Hepatocyte (in vitro differentiated cells): ENCODE measurements at regions not wholly inside any gene's neighbourhood (a gene's known extent, or its start where the extent isn't known, plus 50 kb on each side); places are given as distances from the start of the nearest gene placed in this dataset.
A peak's percentile ranks its signal among the peaks of the same experiment; 100 is the strongest.

ENCODE experiments used
- DNase-seq: peaks from one replicate; pipeline ENCODE4 v3.0.0-alpha.2; 2016; ENCODE audit warnings: low spot score
- H2AFZ ChIP-seq: fragments of 200-600 bp; sonication (generic); 2 replicates; pipeline ENCODE4 v1.6.0; 2016; ENCODE audit warnings: antibody characterized with exemption, mild to moderate bottlenecking
- H3K27ac ChIP-seq: fragments of 200-600 bp; sonication (generic); 2 replicates; pipeline ENCODE4 v1.5.1; 2016; ENCODE audit warnings: mild to moderate bottlenecking
- H3K27me3 ChIP-seq: fragments of 200-600 bp; sonication (generic); 2 replicates; pipeline ENCODE4 v1.6.1; 2016
- H3K36me3 ChIP-seq: fragments of 200-600 bp; sonication (generic); replicated peaks from 2 replicates; pipeline ENCODE4 v1.5.1; 2016; ENCODE audit warnings: low read depth; ENCODE audit not compliant: insufficient read depth
- H3K4me1 ChIP-seq: fragments of 200-600 bp; sonication (generic); 2 replicates; pipeline ENCODE4 v1.5.1; 2016; ENCODE audit warnings: mild to moderate bottlenecking, moderate library complexity; ENCODE audit not compliant: insufficient read depth
- H3K4me2 ChIP-seq: fragments of 200-600 bp; sonication (generic); 2 replicates; pipeline ENCODE4 v1.6.0; 2016
- H3K4me3 ChIP-seq: fragments of 200-600 bp; sonication (generic); 2 replicates; pipeline ENCODE4 v1.5.1; 2016; ENCODE audit warnings: mild to moderate bottlenecking
- H3K79me2 ChIP-seq: fragments of 200-600 bp; sonication (generic); 2 replicates; pipeline ENCODE4 v1.6.0; 2017; ENCODE audit warnings: mild to moderate bottlenecking
- H3K9me2 ChIP-seq: fragments of 200-600 bp; sonication (generic); replicated peaks from 2 replicates; pipeline ENCODE4 v1.6.0; 2017; ENCODE audit warnings: mild to moderate bottlenecking; ENCODE audit not compliant: insufficient read depth
- H3K9me3 ChIP-seq: fragments of 200-600 bp; sonication (generic); 2 replicates; pipeline ENCODE4 v1.5.1; 2016; ENCODE audit warnings: low read depth, mild to moderate bottlenecking
- H4K20me1 ChIP-seq: fragments of 200-600 bp; sonication (generic); 2 replicates; pipeline ENCODE4 v1.6.0; 2016; ENCODE audit warnings: mild to moderate bottlenecking; ENCODE audit not compliant: insufficient read depth, poor library complexity, severe bottlenecking
- EZH2 ChIP-seq: fragments of 200-600 bp; sonication (generic); IDR thresholded peaks from 2 replicates; pipeline ENCODE4 v1.6.1; 2016; ENCODE audit warnings: antibody characterized with exemption, mild to moderate bottlenecking, borderline replicate concordance
- EZH2phosphoT487 ChIP-seq: fragments of 200-600 bp; sonication (generic); IDR thresholded peaks from one replicate; pipeline ENCODE4 v1.6.1; 2018; ENCODE audit warnings: antibody characterized with exemption, mild to moderate bottlenecking, low read depth, moderate library complexity; ENCODE audit not compliant: unreplicated experiment, severe bottlenecking
- WGBS: methylation state at CpG from one replicate; pipeline ENCODE4 v1.1.6; 2016; ENCODE audit warnings: low lambda C conversion rate; ENCODE audit errors: missing lambda C conversion rate; 5-methylcytosine and 5-hydroxymethylcytosine counted together
- TF ChIP-seq, protein P1 (sequence below): fragments of 200-600 bp; sonication (generic); IDR thresholded peaks from 2 replicates; pipeline ENCODE4 v1.5.1; 2016; ENCODE audit warnings: antibody characterized with exemption, mild to moderate bottlenecking; ENCODE audit not compliant: poor library complexity

DNA sequence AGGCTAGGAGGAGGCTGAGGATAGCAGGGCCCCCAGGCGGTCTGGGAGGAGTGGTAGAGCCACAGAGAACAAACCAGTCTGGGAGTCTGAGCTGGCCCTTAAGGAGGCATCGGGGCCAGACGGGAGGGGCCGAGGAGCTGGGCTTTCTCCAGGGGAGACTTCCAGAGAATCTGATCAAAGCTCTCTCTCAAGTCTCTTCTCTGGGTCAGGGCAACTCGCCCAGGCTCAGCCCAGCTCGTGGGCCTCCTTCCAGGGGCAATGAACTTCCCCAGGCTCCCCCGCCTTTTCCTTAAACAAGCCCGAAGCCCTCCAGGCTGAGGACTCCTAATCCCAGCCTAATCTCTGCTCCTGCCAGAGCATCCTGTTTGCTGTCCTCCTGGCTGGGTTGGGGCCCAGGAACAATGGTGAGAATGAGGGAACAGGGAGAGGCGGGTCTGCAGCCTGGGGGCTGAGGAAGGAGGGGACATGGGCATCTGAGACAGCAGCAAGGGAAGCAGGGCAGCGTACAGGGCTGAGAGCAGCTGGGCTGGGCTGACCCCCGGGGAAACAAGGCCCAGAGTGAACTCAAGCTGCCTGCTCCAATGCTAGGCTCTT, 173.6 kb downstream of the ANKRD60 start:
- peak; percentile 35 for DNase-seq
- Histone ChIP-seq H3K36me3 (no peaks in the 10 kb centered on the region), H3K79me2 (no peaks in the 10 kb centered on the region), H3K9me3 (no peaks in the 10 kb centered on the region), H3K4me1 (peaks cover 14% of the 10 kb centered on the region), H3K27me3 (no peaks in the 10 kb centered on the region), H2AFZ (no peak overlapping the region), H3K27ac (peak overlapping the region; percentile 28), H3K4me3 (no peak overlapping the region), H4K20me1 (no peaks in the 10 kb centered on the region), H3K4me2 (peak overlapping the region; percentile 29), H3K9me2 (no peaks in the 10 kb centered on the region)
- TF ChIP-seq, protein P1, sequence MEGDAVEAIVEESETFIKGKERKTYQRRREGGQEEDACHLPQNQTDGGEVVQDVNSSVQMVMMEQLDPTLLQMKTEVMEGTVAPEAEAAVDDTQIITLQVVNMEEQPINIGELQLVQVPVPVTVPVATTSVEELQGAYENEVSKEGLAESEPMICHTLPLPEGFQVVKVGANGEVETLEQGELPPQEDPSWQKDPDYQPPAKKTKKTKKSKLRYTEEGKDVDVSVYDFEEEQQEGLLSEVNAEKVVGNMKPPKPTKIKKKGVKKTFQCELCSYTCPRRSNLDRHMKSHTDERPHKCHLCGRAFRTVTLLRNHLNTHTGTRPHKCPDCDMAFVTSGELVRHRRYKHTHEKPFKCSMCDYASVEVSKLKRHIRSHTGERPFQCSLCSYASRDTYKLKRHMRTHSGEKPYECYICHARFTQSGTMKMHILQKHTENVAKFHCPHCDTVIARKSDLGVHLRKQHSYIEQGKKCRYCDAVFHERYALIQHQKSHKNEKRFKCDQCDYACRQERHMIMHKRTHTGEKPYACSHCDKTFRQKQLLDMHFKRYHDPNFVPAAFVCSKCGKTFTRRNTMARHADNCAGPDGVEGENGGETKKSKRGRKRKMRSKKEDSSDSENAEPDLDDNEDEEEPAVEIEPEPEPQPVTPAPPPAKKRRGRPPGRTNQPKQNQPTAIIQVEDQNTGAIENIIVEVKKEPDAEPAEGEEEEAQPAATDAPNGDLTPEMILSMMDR: no peak
- TF ChIP-seq EZH2phosphoT487 (no peak), EZH2 (no peak)
- 23% methylated on average over 11 of the region's 11 CpGs for WGBS

DNA sequence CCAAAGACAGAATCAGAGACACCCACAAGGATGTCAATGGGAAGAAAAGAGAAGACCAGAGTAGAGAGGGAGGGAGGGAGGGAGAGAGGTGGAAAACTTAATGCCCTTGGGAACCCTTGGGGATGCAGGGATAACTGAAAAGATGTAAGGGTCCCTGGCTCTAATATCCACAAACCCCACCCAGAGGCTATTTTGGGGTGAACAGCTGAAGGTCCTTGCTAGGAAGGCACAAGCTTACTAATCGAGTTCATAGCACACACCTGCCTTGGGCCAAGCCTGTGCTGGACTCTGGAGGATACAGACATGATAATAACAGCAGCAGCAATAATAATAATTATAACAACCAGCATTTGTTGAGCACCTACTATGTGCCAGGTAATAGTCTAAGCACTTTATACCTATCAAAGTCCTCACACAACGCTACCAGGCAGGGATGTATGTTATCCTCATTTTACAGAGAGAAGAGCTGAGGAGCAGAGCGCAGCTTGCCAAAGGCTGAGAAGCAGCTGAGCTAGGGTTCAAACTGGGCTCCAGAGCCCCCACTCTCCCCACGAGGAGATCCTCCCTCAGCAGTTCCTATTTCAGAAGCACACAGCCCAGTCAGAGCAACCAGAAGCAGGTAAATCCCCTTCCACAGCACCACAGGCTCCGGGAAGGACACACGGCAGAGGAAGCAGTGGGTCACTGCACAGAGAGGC, 174.2 kb downstream of the ANKRD60 start:
- WGBS: 58% methylated on average over 6 of the region's 6 CpGs
- no peaks in the 10 kb centered on the region for H4K20me1 ChIP-seq
- no peaks in the 10 kb centered on the region for H3K9me2 ChIP-seq
- H3K27ac ChIP-seq: peak overlapping the region; percentile 28
- no peak overlapping the region for H3K4me3 ChIP-seq
- H3K27me3 ChIP-seq: no peaks in the 10 kb centered on the region
- no peaks in the 10 kb centered on the region for H3K36me3 ChIP-seq
- TF ChIP-seq EZH2 (no peak), EZH2phosphoT487 (no peak)
- TF ChIP-seq, protein P1: no peak
- H3K9me3 ChIP-seq: no peaks in the 10 kb centered on the region
- H3K4me1 ChIP-seq: peaks cover 14% of the 10 kb centered on the region
- peak overlapping the region; percentile 29 for H3K4me2 ChIP-seq
- no peaks in the 10 kb centered on the region for H3K79me2 ChIP-seq
- DNase-seq: no peak
- H2AFZ ChIP-seq: no peak overlapping the region

DNA sequence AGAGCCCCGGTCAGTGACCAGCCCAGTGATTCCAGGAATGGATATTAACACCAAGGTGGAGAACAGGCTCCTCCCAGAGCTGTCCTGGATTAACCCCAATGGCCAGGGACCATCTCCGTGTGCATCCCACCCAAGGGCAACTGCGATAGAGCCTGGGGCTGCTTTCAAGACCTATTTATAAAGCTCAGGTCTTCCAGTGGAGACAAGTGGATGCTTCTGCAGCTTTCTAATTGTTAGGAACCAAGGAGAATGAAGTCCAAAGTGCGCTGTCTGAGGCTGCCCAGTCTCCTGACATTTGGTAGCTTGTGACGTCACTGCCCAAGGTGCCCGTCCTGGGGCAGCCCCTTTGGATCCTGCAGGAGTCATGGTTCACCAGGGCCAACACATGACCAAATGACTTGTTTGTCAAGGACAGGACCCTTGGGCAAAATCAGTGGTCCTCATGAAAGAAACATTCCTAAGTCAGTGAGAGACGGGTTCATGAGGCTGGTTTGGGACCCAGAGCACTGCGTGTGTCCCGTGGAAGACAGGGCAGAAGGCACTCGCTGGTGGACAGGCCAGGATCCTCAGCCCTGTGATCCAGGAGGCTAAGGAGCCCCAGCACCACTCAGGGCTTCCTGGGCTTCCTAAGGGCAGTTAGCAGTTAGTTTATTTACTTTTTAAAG, 174.9 kb downstream of the ANKRD60 start:
- no peak for DNase-seq
- TF ChIP-seq EZH2phosphoT487 (no peak), EZH2 (no peak)
- TF ChIP-seq, protein P1: no peak
- H3K36me3 ChIP-seq: no peaks in the 10 kb centered on the region
- H3K27ac ChIP-seq: no peak overlapping the region
- H3K4me2 ChIP-seq: no peak overlapping the region
- 94% methylated on average over 10 of the region's 10 CpGs for WGBS
- H3K4me3 ChIP-seq: no peak overlapping the region
- H3K4me1 ChIP-seq: peaks cover 14% of the 10 kb centered on the region
- H3K9me2 ChIP-seq: no peaks in the 10 kb centered on the region
- no peaks in the 10 kb centered on the region for H3K79me2 ChIP-seq
- no peak overlapping the region for H2AFZ ChIP-seq
- H3K27me3 ChIP-seq: no peaks in the 10 kb centered on the region
- H3K9me3 ChIP-seq: no peaks in the 10 kb centered on the region
- H4K20me1 ChIP-seq: no peaks in the 10 kb centered on the region
